GM12878 (cell line): ENCODE measurements at regions not wholly inside any gene's neighbourhood (a gene's known extent, or its start where the extent isn't known, plus 50 kb on each side); places are given as distances from the start of the nearest gene placed in this dataset.

Experiments used
- ATF3 ChIP-seq: IDR thresholded peaks from 2 replicates; pipeline ENCODE4 v1.6.1; 2011; ENCODE audit warnings: low read depth, mild to moderate bottlenecking, low read length, moderate library complexity, borderline replicate concordance; ENCODE audit errors: extremely low read depth
- CTCF ChIP-seq, 3 experiments: IDR thresholded peaks in 2 of 3; conservative IDR thresholded peaks in 1 of 3; 2 replicates each; pipeline ENCODE4 v1.5.1; 2011; ENCODE audit warnings: low read depth in 3 of 3, low read length in 3 of 3, mild to moderate bottlenecking in 3 of 3, control low read depth in 2 of 3, moderate library complexity in 2 of 3, inconsistent platforms in 1 of 3, mixed read lengths in 1 of 3; ENCODE audit not compliant: control insufficient read depth in 2 of 3, insufficient read depth in 1 of 3; ENCODE audit errors: extremely low read depth in 1 of 3
- EP300 ChIP-seq, 2 experiments: fragments of 150-350 bp in 1 of 2; IDR thresholded peaks; 2 replicates each; pipeline ENCODE4 v1.6.1; 2011 to 2012; ENCODE audit warnings: low read depth in 2 of 2, low read length in 2 of 2, borderline replicate concordance in 1 of 2, improper control_type of control experiment in 1 of 2, inconsistent platforms in 1 of 2; ENCODE audit not compliant: control insufficient read depth in 1 of 2
- ETV6 ChIP-seq, 2 experiments: fragments of 450-650 bp in 1 of 2; IDR thresholded peaks in 1 of 2; conservative IDR thresholded peaks in 1 of 2; 2 replicates each; pipeline ENCODE4 v1.6.1; 2014; ENCODE audit warnings: antibody characterized with exemption in 1 of 2, borderline replicate concordance in 1 of 2, low read depth in 1 of 2, mild to moderate bottlenecking in 1 of 2, moderate library complexity in 1 of 2
- EZH2 ChIP-seq: IDR thresholded peaks from 2 replicates; pipeline ENCODE4 v1.6.1; 2012; ENCODE audit warnings: low read depth, mild to moderate bottlenecking, control low read depth, inconsistent platforms, low read length, borderline replicate concordance; ENCODE audit not compliant: control insufficient read depth
- JUND ChIP-seq: IDR thresholded peaks from 2 replicates; pipeline ENCODE4 v1.6.1; 2012; ENCODE audit warnings: low read depth, mild to moderate bottlenecking, low read length, improper control_type of control experiment, moderate library complexity
- MAX ChIP-seq: IDR thresholded peaks from 2 replicates; pipeline ENCODE4 v1.6.1; 2012; ENCODE audit warnings: low read depth, low read length, improper control_type of control experiment
- MYC ChIP-seq: IDR thresholded peaks from 2 replicates; pipeline ENCODE4 v1.6.1; 2011; ENCODE audit warnings: mild to moderate bottlenecking, low read length, moderate library complexity, inconsistent platforms; ENCODE audit not compliant: insufficient read depth, insufficient replicate concordance, insufficient read length, severe bottlenecking
- POLR2A ChIP-seq: IDR thresholded peaks from 2 replicates; pipeline ENCODE4 v1.6.1; 2011; ENCODE audit warnings: low read depth, mild to moderate bottlenecking, low read length
- TAF1 ChIP-seq: IDR thresholded peaks from 2 replicates; pipeline ENCODE4 v1.6.1; 2011; ENCODE audit warnings: mild to moderate bottlenecking, low read depth, low read length, borderline replicate concordance

- no peak for TF ChIP-seq MAX
- TF ChIP-seq CTCF (IDR thresholded peaks at IDR 0.05 in 2 of 3, conservative IDR thresholded peaks at IDR 0.05 in 1 of 3; ENCODE audit: control insufficient read depth in 2 of 3, extremely low read depth in 1 of 3, insufficient read depth in 1 of 3, low read depth in 3 of 3, low read length in 3 of 3) = peak; percentile 51 to 63 (median 57)
- TF ChIP-seq EP300 (IDR thresholded peaks at IDR 0.05; ENCODE audit: borderline replicate concordance in 1 of 2, control insufficient read depth in 1 of 2, low read depth in 2 of 2, low read length in 2 of 2) = no peak
- TF ChIP-seq JUND = no peak
- no peak for TF ChIP-seq TAF1
- TF ChIP-seq MYC = no peak
- no peak for TF ChIP-seq ATF3
- TF ChIP-seq ETV6 (conservative IDR thresholded peaks at IDR 0.05 in 1 of 2, IDR thresholded peaks at IDR 0.05 in 1 of 2; ENCODE audit: borderline replicate concordance in 1 of 2, low read depth in 1 of 2) = no peak
- no peak for TF ChIP-seq POLR2A
- no peak for TF ChIP-seq EZH2
Measured at GRCh38 chr16:5615868-5616642, 518.5 kb upstream of the EEF2KMT start.
